GM19035 (cell line): ENCODE measurements at regions not wholly inside any gene's neighbourhood (a gene's known extent, or its start where the extent isn't known, plus 50 kb on each side); places are given as distances from the start of the nearest gene placed in this dataset.

Source experiments
- ATAC-seq: cut with Tn5 transposase; IDR thresholded peaks from one replicate; pipeline ENCODE4 v1.9.1; 2021; ENCODE audit not compliant: unreplicated experiment

- no peak for ATAC-seq
Measured at GRCh38 chr20:16123623-16124022, 449.6 kb downstream of the KIF16B start.

DNA sequence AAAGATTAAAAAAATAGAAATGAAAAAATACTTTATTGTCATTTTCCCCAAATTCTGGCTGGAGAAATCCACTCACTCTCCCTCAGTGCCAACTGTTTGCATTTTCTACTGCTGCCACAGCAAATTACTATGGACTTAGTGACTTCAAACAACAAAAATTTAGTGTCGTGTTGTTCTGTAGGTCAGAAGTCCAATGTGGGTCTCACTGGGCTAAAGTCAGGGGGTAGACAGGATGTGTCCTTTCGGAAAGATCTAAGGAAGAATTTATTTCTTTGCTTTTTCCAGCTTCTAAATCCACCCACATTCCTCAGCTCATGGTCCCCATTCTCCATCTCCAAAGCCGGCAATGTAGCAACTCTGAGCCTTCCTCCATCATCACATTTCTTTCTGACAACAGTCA, 453.3 kb downstream of the KIF16B start:
- ATAC-seq = no peak

GRCh38 chr20:16115911-16116552, 457.2 kb downstream of the KIF16B start:
- ATAC-seq = no peak

DNA sequence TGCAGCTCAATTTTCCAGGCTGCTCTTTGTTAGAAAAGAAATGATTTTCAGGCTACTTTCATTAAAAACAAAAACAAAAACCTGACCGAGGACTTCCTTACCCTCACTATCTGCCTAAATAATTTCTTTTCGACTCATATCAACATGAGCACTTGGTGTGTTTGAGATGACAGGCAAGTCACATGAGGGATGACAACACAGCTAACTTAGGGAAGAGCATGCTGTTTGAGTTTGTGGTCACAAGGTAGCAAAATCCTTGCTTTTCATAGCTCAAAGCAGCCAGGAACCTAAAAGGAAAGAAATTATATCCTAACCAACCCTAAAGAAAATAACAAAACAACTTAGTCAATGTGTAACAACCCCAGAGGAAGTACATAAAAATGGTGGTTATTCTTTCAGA, 459.5 kb downstream of the KIF16B start:
- ATAC-seq = no peak

GRCh38 chr20:16111852-16112412, 461.3 kb downstream of the KIF16B start:
- ATAC-seq = no peak

DNA sequence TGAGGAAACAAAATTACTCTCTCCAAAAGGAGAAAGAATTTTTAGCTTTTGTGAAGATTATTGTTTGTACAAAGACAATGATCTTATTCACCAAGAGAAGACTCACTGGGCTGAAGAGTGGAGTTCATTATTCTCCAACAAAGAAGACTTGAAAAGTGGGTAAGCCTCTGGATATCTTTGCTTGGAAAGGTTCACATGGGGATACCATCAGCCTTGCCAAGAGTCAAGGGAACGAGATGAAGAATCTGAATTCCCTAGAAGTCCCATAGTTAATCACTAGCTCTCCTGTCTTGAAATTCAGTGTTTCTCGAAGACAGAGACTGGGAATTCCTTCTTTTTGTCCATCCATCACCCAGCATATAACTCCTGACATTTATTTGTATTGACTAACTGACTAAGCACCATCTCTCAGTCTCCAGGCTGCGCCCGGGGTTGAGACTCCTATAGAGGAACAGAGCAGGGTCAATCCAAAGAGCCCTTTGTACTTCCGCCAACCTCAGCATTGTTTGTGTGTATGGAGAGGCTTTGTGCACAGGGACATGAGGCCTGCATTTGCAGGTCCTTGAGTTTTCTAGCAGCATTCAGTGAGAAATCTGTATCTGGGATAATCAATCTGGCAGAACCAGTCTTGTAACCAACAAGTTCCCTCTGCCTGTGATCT, 461.9 kb downstream of the KIF16B start:
- ATAC-seq = no peak

GRCh38 chr20:16107172-16107870, 465.9 kb downstream of the KIF16B start:
- no peak for ATAC-seq

DNA sequence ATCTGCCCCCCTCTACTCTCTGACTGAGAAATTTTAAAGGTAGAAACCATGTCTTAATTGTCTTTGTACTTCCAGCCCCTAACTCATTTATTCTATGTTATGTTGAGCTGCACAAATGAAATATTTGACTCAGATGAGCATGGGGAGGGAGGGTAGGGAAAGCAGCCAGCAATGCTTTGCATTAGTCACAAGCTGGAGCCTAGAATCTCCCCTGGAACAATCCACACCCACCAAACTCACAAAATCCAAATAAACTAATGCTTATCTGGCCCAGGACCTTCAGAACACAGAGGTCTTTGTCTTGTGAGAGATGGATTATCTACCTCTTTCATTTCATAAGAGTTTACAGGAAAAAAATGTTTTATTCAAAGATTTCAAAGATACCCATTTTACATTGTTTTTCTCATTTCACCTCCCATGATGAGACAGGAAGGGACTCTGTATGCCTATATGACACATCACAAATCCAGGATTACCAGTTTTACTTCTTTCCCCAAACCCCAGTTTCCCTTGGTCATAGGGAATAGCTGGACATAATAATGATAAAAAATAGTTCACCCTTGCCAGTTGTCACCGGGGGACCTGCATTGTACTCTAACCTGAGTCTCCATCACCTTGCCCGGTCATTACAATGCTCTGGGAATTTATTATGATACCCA, 466.9 kb downstream of the KIF16B start:
- ATAC-seq = no peak

DNA sequence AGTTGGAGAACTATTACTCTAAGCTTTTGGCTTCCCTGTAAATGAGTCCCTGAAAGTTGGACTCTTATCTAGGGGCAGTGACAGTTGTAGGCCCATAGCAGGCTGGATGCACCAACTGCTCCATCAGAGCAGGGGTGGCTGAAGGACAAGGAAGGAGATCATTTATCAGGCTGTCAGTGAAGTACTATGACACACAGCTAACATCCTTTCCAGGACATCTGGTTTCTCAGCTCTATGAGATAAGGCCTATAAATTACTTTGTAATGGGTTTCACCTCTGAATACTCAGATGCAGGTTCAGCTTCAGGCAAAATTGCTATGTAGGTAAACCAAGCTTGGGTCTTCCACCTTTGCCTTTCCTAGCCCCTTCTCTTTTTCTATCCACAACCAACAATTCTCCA, 468.5 kb downstream of the KIF16B start:
- no peak for ATAC-seq
